ENCODE measurements at regions not wholly inside any gene's neighbourhood (a gene's known extent, or its start where the extent isn't known, plus 50 kb on each side); places are given as distances from the start of the nearest gene placed in this dataset.

DNA sequence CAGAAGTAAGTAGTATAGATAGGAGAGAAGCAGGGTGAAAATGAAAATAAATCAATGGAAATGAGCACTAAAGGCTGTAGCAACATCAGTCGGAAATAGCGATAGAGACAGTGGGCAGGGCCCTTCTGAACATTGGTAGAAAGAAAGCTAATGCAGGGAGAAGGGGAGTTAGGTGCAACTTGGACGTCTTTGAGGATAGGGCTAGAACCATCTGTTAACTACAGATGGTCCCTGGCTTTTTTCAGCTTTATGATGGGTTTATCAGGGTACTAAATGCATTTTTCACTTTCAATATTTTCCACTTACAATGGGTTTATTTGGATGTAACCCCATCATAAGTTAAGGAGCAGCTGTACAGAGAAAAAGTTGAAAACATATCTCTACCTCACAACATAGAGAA is 72.8 kb upstream of the CNR1 start:
- no peak for DNase-seq (ENCODE audit: low read depth in 2 of 2)

DNA sequence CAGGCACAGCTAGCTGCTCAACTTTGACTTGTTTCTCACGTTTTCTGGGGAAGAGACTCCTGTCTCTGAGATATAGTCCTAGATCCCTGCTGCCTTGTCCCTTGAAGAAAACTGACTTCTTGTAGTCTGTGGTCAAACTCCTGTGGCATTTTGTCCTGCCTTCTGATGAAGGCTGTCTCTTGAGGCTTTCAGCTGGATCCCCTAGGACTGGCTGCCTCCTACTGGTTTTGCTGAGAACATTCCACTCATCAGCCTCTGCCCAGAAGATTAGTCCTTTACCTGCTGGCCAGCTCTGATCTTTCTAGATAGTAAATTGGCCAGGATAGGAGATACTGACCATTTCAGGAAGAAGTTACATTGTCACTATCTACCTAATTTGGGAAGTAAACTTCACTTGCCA is 71.9 kb upstream of the CNR1 start:
- DNase-seq (ENCODE audit: low read depth in 2 of 2) = no peak

DNA sequence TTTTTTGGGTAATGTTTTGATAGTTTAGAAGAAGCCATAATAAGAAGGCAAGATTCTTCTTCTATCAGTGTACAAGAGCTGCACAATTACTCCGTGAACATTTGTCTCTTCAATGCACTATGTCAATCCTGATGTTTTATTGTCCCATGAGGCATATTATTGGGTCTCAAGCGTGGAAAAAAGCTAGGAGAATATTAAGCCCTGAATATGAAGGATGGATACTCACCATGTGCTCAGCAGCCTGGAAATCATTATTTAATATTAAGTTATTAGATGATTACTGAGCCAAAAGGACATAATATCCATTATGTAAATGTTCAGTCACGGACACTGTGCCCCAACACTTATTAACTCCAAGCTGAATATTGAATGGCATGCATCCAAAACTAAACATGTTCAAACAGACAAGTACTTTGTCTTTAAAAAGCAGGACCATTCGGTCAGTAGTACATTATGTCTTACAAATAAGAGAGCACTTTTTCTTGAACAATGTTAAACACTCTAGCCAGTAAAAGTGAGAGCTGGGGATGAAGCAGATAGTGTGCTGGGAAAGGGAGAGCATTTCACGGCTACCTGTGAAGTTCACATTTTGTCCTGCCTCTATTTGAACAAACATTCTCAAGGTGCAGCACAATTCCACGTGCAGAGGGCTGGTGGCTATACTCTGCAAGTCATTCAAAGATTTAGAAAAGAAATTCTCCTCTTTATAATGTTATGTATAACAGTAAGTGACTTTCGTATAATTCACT is 70.6 kb upstream of the CNR1 start:
- DNase-seq (ENCODE audit: low read depth in 2 of 2) = no peak

- no peak for DNase-seq (ENCODE audit: low read depth in 2 of 2)
These were observed 66.6 kb upstream of the CNR1 start for GRCh38 chr6:88232753-88233152.

- DNase-seq (ENCODE audit: low read depth in 2 of 2) = no peak
These were observed 57.2 kb upstream of the CNR1 start for GRCh38 chr6:88223298-88223697.

- DNase-seq (ENCODE audit: low read depth in 2 of 2) = no peak
These were observed 54.3 kb upstream of the CNR1 start for GRCh38 chr6:88220493-88220892.

GRCh38 chr6:88216182-88216581 is 50.0 kb upstream of the CNR1 start:
- DNase-seq (ENCODE audit: low read depth in 2 of 2) = no peak

All from fibroblast of skin of left quadriceps (primary cell).